IgD-negative memory B cell (primary cell): ENCODE measurements at regions not wholly inside any gene's neighbourhood (a gene's known extent, or its start where the extent isn't known, plus 50 kb on each side); places are given as distances from the start of the nearest gene placed in this dataset.

Source experiments
- H3K27ac Mint-ChIP-seq, 3 donors: one replicate each; pipeline ENCODE4 v1.8.0; 2020 to 2022; ENCODE audit warnings: mild to moderate bottlenecking in 3 of 3, mixed read lengths in 3 of 3, moderate library complexity in 1 of 3
- H3K27me3 Mint-ChIP-seq: one replicate; pipeline ENCODE4 v1.8.0; 2021; ENCODE audit warnings: mixed read lengths
- H3K36me3 Mint-ChIP-seq: one replicate; pipeline ENCODE4 v1.8.0; 2020; ENCODE audit warnings: mild to moderate bottlenecking, mixed read lengths
- H3K4me1 Mint-ChIP-seq, 3 donors: one replicate each; pipeline ENCODE4 v1.8.0; 2020 to 2022; ENCODE audit warnings: mixed read lengths in 3 of 3, mild to moderate bottlenecking in 1 of 3
- H3K4me3 Mint-ChIP-seq, 4 donors: one replicate each; pipeline ENCODE4 v1.8.0; 2020 to 2022; ENCODE audit warnings: mild to moderate bottlenecking in 4 of 4, mixed read lengths in 4 of 4, moderate library complexity in 3 of 4
- H3K9me3 Mint-ChIP-seq, 3 donors: one replicate each; pipeline ENCODE4 v1.8.0; 2020 to 2021; ENCODE audit warnings: mixed read lengths in 3 of 3, mild to moderate bottlenecking in 1 of 3

DNA sequence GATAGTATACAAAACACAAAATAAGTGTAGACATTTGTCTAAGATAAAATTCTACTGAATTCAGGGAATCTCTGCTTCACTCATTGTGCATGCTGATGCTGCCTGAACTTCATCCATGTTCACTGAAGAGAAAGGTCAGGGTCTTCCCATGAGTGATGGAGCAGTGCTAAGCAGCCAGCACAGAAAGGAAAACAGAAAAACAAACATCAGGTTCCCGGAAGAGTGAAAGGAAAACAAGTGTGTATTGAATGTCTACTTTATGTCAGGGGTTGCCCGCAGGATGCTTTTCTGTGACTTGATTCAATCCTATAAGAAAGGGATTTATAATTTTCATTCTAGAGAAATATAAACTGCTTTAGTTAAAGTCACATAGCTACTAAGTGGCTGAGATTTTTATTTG lies 522.4 kb downstream of the RAB28 start:
- Mint-ChIP-seq H3K27ac (no peak overlapping the region), H3K4me3 (no peak overlapping the region)

DNA sequence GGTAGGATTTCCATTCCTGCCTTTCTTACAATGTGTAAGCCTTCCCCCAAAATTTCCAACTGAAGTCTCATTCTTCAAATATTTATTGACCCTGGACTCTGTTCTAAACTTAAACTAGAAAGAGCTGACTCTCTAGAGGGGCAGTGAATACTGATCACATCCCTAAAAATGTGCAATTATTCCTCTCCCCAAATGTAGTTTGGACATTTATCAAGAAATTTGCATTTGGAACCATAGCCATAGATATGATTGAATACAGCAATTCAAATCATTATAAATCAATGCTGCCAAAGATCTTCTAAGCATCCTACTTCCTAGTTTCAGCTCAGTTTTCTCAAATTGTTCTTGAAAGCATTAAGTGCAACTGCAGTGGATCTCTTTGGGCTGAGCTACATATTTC lies 525.7 kb downstream of the RAB28 start:
- Mint-ChIP-seq H3K4me1 (no peaks in the 10 kb centered on the region), H3K9me3 (no peaks in the 10 kb centered on the region), H3K27me3 (no peaks in the 10 kb centered on the region), H3K36me3 (no peaks in the 10 kb centered on the region), H3K4me3 (no peak overlapping the region), H3K27ac (no peak overlapping the region)

More for the DNA sequence above, 522.4 kb downstream of the RAB28 start:
- Mint-ChIP-seq H3K36me3 (no peaks in the 10 kb centered on the region), H3K4me1 (no peaks in the 10 kb centered on the region), H3K27me3 (no peaks in the 10 kb centered on the region), H3K9me3 (peaks cover 0 to 1% (median 0%) of the 10 kb centered on the region in 3 donors)

DNA sequence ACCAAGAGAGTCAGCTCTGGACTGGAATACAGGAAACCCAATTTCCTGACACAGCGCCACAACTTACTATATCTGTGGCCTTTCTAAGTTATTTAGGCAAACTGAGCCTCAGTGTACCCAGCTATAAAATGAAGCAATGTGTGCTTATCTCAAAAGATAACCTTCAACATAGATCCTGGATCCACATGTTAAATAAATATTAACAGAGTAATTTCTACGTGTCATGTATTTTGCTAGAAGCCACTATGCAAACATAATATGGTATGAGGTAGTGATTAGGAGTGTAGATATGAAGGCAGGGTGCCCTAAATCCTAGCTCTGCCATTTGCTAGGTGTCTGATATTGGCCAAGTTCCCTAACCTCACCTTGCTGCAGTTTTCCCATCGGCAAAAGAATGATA lies 527.0 kb downstream of the RAB28 start:
- no peaks in the 10 kb centered on the region for H3K4me1 Mint-ChIP-seq
- H3K27ac Mint-ChIP-seq = no peak overlapping the region
- H3K36me3 Mint-ChIP-seq = no peaks in the 10 kb centered on the region
- H3K4me3 Mint-ChIP-seq = no peak overlapping the region
- H3K9me3 Mint-ChIP-seq = no peaks in the 10 kb centered on the region
- H3K27me3 Mint-ChIP-seq = no peaks in the 10 kb centered on the region

DNA sequence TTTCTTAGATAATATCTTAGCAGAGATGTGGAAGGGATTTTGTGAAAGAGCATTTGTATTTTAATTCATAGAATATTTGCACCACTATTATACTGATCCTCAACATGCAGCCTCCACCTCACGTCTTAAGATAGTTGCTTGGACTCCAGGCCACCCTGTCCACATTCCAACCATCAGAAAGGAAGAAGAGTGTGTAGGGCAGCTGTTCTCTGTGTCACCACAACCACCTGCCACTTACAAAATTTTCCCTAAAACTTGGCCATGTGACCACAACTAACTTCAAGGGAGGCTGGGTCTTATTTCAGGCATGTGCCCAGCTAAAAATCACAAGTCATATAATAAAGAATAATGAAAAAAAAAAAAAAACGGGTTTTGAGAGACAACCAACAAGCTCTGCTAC lies 528.1 kb downstream of the RAB28 start:
- Mint-ChIP-seq H3K27me3 (no peaks in the 10 kb centered on the region), H3K4me3 (no peak overlapping the region), H3K9me3 (no peaks in the 10 kb centered on the region), H3K27ac (no peak overlapping the region), H3K36me3 (no peaks in the 10 kb centered on the region), H3K4me1 (no peaks in the 10 kb centered on the region)

DNA sequence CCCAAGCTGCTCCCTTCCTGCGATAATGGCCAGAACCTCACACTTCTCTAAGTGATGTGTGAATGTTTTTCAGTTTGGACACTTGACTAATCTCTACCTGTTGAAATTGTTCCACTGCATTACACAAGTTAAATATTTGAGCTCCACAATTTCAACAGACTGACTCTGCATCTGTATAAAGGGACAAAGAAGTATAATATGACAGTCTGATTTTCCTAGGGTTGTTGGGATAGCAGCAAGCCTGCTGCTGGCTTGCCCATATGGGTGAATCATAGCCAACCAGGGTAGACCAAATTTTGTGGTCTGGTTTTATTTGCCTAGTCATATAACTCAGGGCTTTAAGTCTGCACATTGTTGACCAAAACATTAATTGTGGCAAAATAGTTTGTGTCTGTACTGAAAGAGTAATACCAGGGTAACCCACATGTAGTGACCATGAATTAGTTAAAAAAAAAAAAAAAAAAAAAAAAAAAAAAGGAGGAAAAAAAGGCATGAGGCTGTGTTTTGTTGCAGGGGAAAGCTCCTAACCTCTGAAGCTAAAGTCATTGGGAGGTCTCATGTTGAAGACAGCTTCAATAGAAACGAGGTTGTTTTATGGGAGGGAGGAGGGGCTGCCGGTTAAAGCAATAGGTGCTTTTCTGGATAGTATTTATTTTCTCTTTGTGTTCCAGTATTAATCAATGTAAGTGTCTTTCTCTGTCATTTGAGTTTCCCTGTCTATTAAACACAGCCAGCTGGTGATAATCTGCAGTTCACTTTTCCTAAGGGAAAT lies 534.2 kb downstream of the RAB28 start:
- Mint-ChIP-seq H3K4me1 (no peaks in the 10 kb centered on the region), H3K36me3 (no peaks in the 10 kb centered on the region), H3K4me3 (no peak overlapping the region), H3K9me3 (peaks cover 0 to 2% (median 0%) of the 10 kb centered on the region in 3 donors), H3K27ac (no peak overlapping the region), H3K27me3 (no peaks in the 10 kb centered on the region)

DNA sequence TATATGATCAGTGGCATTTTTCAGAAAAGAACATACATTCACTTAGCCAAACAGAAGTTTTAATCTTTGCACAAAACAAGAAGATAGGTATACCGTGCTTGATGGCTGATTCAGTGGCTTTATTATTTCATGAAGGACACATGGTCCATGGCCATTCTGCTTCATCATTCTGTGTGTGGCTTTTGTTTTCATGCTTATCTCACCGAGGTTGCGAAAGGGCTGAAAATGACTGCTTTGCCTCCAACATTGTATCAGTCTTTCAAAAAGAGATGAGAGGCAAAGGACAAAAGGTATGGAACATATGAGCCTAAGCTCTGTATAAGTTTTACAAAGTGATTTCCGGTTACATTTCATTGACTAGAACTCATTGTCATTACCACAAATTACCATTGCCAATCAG lies 541.1 kb downstream of the RAB28 start:
- H3K27ac Mint-ChIP-seq = no peak overlapping the region
- no peaks in the 10 kb centered on the region for H3K27me3 Mint-ChIP-seq
- H3K9me3 Mint-ChIP-seq = peaks cover 0 to 4% (median 2%) of the 10 kb centered on the region in 3 donors
- H3K36me3 Mint-ChIP-seq = no peaks in the 10 kb centered on the region
- H3K4me3 Mint-ChIP-seq = no peak overlapping the region
- no peaks in the 10 kb centered on the region for H3K4me1 Mint-ChIP-seq

DNA sequence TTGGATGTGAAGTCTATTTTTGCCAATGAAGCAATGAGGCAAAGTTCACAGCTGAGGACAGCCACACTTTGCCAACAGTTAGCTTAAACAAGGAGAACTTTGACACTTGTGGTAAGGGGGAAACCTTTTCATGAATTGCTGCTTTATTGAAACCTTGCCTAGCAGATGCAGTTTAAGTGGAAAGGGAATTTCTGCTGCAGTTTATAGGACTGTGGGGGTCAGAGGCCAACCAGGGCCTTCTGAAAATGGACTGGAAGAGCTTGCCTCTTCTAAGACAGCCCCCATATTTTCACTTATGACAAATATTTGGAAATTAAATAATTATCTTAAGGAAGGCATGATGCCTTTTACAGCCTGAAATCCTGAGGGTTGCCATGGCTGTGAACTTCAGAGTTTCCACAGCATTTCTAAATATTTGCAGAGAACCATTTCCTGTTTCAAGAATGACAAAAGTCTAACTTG lies 550.3 kb downstream of the RAB28 start:
- no peaks in the 10 kb centered on the region for H3K4me1 Mint-ChIP-seq
- peaks cover 0 to 6% (median 5%) of the 10 kb centered on the region in 3 donors for H3K9me3 Mint-ChIP-seq
- H3K4me3 Mint-ChIP-seq = no peak overlapping the region
- H3K27ac Mint-ChIP-seq = no peak overlapping the region
- peaks cover 2% of the 10 kb centered on the region for H3K36me3 Mint-ChIP-seq
- H3K27me3 Mint-ChIP-seq = peaks cover 4% of the 10 kb centered on the region

DNA sequence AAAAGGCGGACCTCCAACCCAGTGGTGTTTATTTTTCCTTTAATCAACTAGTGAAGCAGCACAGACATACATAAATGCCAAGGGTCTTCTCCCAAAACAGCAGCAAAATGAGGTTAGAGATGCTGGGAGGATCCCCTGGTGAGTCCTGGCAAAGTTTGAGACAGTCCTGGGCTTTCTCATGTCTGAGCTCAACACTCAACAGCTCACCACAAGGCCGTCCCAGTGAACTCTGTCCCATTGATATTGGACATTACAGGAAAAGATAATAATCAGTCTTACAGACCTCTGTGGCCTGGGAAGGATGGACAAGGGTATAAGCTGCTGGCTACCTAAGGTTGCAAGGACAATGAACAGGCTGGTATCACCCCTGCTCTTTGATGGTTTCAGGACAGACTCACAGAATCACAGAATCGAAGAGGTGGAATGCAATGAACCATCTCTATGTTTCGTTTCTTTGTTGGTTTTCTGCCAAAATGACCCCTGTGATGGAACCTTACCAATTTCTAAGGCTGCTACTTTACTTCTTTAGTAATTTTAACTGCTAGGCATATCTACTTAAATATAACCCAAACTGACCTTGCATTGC lies 551.8 kb downstream of the RAB28 start:
- Mint-ChIP-seq H3K27ac (no peak overlapping the region), H3K27me3 (peaks cover 4% of the 10 kb centered on the region), H3K4me1 (no peaks in the 10 kb centered on the region), H3K4me3 (no peak overlapping the region), H3K36me3 (peaks cover 2% of the 10 kb centered on the region), H3K9me3 (peaks cover 0 to 8% (median 6%) of the 10 kb centered on the region in 3 donors)

DNA sequence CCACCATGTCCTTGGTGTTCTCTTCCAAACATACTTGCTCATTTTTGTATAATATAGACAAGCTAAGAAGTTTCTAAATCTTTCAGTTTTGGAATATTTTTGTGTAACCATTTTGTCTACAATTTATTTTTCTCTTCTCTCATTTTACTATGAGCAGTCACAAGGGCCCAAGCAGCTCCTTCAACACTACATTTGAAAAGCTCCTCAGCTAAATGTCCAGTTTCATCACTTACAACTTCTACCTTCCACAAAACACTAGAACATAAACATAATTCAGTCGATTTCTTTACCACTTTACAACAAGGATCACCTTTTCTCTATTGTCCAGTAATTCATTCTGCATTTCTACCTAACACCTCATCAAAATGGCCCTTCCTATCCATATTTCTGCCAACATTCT lies 554.4 kb downstream of the RAB28 start:
- Mint-ChIP-seq H3K9me3 (peaks cover 0 to 8% (median 6%) of the 10 kb centered on the region in 3 donors), H3K27me3 (peaks cover 1% of the 10 kb centered on the region), H3K36me3 (peaks cover 2% of the 10 kb centered on the region), H3K27ac (no peak overlapping the region), H3K4me3 (no peak overlapping the region), H3K4me1 (peaks cover 0 to 3% (median 0%) of the 10 kb centered on the region in 3 donors)

DNA sequence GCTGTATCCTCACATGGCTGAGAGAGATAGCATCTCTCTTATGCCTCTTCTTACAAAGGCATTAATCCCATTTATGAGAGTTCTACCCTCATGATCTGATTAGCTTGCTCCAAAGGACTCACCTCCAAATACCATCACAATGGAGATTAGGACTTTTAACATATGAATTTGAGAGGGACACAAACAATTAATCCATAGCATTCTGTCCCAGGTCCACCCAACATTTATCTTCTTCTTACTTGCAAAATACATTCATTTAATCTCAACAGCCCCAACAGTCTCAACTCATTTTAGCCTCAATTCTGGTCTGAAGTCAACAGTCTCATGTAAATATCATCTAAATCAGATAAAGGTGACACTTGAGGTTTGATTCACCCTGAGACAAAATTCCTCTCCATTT lies 555.4 kb downstream of the RAB28 start:
- Mint-ChIP-seq H3K36me3 (peaks cover 2% of the 10 kb centered on the region), H3K9me3 (peaks cover 0 to 8% (median 8%) of the 10 kb centered on the region in 3 donors), H3K4me1 (peaks cover 0 to 3% (median 0%) of the 10 kb centered on the region in 3 donors), H3K27me3 (peaks cover 3% of the 10 kb centered on the region), H3K27ac (no peak overlapping the region), H3K4me3 (no peak overlapping the region)

DNA sequence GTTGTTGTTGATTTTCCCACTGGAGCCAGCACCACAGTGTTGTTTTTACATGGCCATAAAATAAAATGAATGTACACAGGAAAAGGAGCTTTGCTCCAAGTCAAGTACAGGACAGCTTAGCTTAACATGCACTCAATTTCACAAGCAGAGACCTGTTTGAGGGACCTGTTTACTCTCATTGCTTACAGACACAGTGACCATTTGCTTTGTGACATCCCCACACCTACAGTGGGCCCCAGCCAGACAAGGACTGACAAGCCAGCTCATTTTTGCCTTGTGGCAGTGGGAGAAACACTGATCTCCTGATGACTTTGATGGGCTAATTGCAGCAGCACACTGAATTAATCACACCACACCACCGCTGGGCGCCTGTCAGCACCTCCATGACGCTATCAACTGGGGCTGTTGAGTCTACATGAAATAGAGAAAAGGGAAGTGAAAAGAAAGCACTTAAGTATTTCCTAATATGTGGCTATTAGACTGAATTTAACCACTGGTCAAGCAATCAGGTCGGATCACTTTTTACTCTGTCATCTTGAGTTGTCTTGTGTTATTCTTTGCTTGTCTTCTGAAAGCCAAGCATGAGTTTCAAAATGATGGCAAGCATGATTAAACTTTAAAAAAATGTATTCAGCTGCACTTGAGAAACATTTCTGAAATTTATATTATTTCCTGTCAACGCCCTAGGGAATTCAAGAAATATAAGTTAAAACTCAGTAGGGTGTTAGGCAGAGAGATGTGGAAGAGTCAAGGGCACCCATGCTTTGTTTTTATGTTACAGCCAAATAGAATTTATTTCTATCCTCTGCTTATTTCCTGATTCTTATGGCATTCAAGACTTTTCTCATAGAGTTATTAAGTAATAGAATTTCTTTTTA lies 557.7 kb downstream of the RAB28 start:
- H3K27ac Mint-ChIP-seq = no peak overlapping the region
- no peak overlapping the region for H3K4me3 Mint-ChIP-seq
- H3K9me3 Mint-ChIP-seq = peaks cover 0 to 8% (median 4%) of the 10 kb centered on the region in 3 donors
- peaks cover 2% of the 10 kb centered on the region for H3K36me3 Mint-ChIP-seq
- H3K27me3 Mint-ChIP-seq = peaks cover 3% of the 10 kb centered on the region
- H3K4me1 Mint-ChIP-seq = peaks cover 0 to 3% (median 0%) of the 10 kb centered on the region in 3 donors

DNA sequence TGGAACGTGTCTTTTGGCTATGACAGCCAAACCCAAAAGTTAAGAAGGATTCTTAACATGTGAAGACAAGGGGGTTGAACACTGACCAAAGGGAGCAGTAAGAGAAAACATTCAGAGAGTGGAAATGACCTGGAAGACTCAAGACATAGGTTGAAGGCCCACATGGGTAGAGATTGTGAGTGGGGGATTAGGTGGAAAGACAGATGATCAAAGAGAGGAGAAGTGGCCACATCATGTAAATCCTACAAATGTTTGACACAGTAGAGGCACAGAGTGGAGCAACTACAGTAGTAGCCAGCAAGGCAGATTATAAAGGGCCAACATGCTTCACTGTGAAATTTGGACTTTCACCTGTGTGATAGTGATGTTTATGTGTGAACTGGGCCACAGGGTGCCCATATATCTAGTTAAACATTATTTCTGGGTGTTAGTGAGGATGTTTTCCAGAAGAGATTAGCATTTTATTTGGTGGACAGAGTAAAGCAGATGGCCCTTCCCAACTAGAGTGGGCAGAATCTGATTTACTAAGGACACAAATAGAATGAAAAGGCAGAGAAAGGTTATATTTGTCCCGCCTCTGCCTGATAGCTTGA lies 559.3 kb downstream of the RAB28 start:
- H3K9me3 Mint-ChIP-seq = peaks cover 0 to 6% (median 2%) of the 10 kb centered on the region in 3 donors
- peaks cover 3% of the 10 kb centered on the region for H3K27me3 Mint-ChIP-seq
- H3K4me1 Mint-ChIP-seq = peaks cover 0 to 3% (median 0%) of the 10 kb centered on the region in 3 donors
- H3K4me3 Mint-ChIP-seq = no peak overlapping the region
- no peak overlapping the region for H3K27ac Mint-ChIP-seq
- H3K36me3 Mint-ChIP-seq = no peaks in the 10 kb centered on the region

DNA sequence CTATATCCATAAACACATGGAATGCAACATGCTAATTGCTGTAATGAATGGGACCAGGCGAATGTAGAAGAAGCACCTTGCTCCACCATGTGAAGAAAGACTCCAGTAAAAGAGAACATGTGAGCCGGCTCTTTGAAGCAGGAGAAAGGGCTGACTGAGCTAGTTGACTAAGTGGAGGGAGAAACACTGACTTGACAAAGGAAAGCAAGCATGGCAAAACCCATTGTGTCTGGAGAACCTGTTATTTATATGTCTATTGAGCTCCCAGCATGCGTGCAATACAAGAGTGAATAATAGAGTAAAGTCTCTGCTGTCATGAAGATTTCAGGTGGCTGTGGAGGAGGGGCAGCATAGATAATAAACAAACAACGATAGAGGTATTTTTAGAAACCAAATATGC lies 559.9 kb downstream of the RAB28 start:
- Mint-ChIP-seq H3K9me3 (peaks cover 0 to 5% (median 2%) of the 10 kb centered on the region in 3 donors), H3K27me3 (peaks cover 2% of the 10 kb centered on the region), H3K4me3 (no peak overlapping the region), H3K4me1 (peaks cover 0 to 3% (median 0%) of the 10 kb centered on the region in 3 donors), H3K27ac (no peak overlapping the region), H3K36me3 (no peaks in the 10 kb centered on the region)

DNA sequence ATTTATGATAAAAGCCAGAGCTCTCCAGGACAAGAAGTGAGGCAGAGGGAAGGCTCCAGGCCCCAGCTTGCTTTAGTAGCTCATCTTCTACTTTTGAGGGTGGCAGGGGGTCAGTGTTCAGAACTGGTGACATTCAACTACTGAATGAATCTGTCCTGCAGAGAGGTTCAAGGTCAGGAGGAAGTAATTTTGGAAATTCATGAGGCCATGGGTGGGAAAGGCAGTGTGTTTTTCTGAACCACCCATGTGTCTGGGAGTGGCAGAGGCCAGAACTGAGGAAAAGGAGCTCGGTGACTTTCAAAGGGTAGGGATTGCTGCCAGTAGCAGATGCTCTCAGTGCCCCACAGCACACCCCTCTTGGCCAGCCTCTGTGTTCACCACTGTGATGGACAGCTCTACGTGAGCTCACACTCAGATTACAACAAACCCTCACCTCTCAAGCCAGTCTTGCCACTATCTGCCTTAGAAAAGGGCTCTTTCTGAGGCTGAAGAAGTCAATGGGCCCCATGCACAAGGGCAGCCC lies 571.2 kb downstream of the RAB28 start:
- Mint-ChIP-seq H3K9me3 (peaks cover 2 to 3% (median 2%) of the 10 kb centered on the region in 3 donors), H3K4me1 (no peaks in the 10 kb centered on the region), H3K27ac (no peak overlapping the region), H3K4me3 (no peak overlapping the region), H3K27me3 (no peaks in the 10 kb centered on the region), H3K36me3 (no peaks in the 10 kb centered on the region)
